A204.1 (cell line): ENCODE measurements at regions not wholly inside any gene's neighbourhood (a gene's known extent, or its start where the extent isn't known, plus 50 kb on each side); places are given as distances from the start of the nearest gene placed in this dataset.

Source experiments
- FAIRE-seq: peaks from 2 replicates; lab custom pipeline; 2012; peaks lifted over from hg19 to GRCh38; lab: Jason Lieb, UNC

- no peak for FAIRE-seq
Measured at GRCh38 chr10:84063440-84063839, 75.9 kb upstream of the GHITM start.

GRCh38 chr10:84065804-84066601 lies 73.3 kb upstream of the GHITM start:
- FAIRE-seq, result no peak

DNA sequence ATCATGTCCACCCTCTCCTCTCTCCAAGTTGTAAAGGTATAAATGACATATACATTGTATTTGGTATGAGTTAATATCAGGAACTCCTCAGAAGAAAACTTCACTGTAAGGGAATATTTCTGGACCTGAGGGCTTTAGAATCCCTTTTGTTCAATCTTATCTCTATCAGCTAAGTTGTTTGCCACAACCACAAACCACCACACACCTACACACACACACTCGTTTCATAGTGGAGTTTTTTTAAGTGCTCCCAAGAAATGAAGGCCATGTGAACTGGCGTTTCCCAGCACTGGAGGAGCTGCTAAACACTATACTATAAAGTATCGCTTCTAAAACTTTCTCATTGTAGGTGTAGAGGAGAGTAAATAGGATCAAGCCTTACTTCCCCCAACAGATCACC lies 64.8 kb upstream of the GHITM start:
- FAIRE-seq, result no peak

DNA sequence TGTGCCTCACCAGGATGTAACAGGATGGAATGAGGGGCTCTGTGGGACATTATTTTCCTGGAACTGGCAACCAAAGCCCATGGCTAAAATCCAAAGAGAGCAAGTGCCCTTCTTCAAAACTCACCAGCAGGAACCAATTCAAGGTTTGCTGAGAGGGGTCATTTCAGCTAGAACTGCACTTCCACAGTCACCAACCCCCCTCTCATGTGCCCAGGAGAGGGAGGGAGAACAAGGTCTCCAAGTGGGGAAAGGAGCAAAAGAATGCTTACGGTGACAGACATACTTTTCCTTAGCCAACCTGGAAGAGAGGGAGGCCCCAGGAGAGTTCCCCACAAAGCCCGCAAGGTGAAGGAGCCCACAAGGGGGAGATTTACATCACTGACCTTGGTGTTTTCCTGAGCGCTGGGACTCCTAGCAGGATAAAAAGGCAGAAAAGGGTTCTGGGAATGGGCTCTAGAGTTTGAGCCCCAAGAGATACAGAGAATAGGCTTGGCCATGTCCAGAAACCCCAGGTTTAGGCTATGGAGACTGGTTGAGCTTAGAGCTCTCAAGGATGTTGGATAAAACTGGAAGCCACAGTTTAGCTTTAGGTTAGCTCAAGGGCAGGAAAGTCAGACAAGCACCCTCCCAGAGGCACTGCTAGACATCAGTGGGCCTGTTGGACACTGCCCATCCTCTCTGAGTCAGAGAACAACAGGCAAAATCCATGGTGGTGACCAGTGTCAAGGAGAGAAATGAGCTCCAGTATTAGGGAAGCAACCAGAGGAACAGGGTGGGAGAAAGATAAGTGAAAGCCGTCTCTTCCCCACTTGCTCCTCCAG lies 63.9 kb upstream of the GHITM start:
- FAIRE-seq, result no peak

DNA sequence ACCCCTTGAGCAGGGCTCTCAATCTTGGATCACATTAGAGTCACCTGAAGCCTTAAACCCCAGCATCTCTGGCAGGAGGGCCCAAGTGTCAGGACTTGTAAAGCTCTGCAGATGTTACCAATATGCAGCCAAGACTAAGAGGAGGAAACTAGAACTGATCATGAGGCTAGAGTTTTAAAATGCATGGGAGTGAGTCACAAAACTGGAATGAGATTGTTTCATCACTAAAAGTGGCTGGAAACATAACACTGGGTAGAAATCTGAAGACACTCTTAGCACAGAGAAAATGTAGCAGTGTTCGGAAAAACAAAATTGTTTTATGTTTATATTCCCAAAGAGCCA lies 63.3 kb upstream of the GHITM start:
- FAIRE-seq, result no peak

- FAIRE-seq, result no peak
Measured at GRCh38 chr10:84076540-84077195, 62.6 kb upstream of the GHITM start.

- no peak for FAIRE-seq
Measured at GRCh38 chr10:84077768-84078167, 61.5 kb upstream of the GHITM start.

GRCh38 chr10:84078771-84079170 lies 60.5 kb upstream of the GHITM start:
- no peak for FAIRE-seq

DNA sequence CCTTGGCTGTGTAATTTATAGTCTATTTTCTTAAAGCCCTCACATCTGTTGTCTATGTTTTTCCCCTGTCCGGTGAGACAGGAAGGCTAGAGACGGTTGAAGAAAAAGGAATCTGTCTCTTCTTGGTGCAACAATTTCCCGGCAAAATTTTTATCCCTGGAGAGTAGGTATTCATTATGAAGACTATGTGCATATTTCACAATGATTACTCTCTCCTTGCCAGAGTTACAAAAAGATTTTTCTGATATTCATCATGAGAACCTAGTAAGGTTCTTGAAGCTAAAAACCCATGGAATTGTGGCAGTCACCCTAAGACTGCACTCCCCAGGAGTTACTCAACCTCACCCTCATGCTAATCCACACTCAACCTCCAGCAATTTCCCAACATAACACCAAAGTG lies 55.0 kb upstream of the GHITM start:
- FAIRE-seq, result no peak

GRCh38 chr10:84087202-84087601 lies 52.1 kb upstream of the GHITM start:
- no peak for FAIRE-seq

- FAIRE-seq, result no peak
Measured at GRCh38 chr10:84088626-84089025, 50.7 kb upstream of the GHITM start.

DNA sequence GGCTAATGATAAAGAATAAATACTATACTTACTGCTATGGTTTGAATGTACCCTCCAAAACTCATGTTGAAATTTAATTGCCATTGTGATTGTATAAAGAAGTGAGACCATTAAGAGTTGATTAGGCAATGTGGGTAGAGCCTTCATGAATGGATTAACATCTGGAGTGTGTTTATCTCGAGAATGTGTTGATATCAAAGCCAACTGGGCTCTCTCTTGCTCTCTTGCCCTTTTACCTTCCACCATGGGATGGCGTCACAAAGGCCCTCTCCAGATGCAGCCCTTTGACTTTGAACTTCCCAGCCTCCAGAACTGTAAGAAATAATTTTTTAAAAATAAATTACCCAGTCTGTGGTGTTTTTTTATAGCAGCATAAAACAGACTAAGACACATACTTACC lies 50.1 kb upstream of the GHITM start:
- FAIRE-seq, result no peak
